Upper lobe of left lung (tissue), 6 donors: ENCODE measurements at regions not wholly inside any gene's neighbourhood (a gene's known extent, or its start where the extent isn't known, plus 50 kb on each side); places are given as distances from the start of the nearest gene placed in this dataset.

Source experiments
- ATAC-seq, 2 donors: fragments of 200-7000 bp; cut with Tn5 transposase; one replicate each; pipeline ENCODE4 v1.9.1; 2022; ENCODE audit warnings: mild to moderate bottlenecking in 2 of 2, moderate library complexity in 2 of 2; ENCODE audit not compliant: low FRiP score in 2 of 2
- DNase-seq, 2 donors: peaks; one replicate each; pipeline ENCODE4 v3.0.0-alpha.2; 2019 to 2020
- H3K27ac ChIP-seq, 4 donors: fragments of 200-600 bp; sonication (generic); one replicate each; pipeline ENCODE4 v1.5.1; 2016 to 2019
- H3K27me3 ChIP-seq, 4 donors: fragments of 200-600 bp; sonication (generic); one replicate each; pipeline ENCODE4 v1.5.1; 2017 to 2019
- H3K36me3 ChIP-seq, 4 donors: fragments of 200-600 bp; sonication (generic); one replicate each; pipeline ENCODE4 v1.5.1; 2016 to 2019
- H3K4me1 ChIP-seq, 4 donors: fragments of 200-600 bp; sonication (generic); one replicate each; pipeline ENCODE4 v1.5.1; 2018 to 2019
- H3K4me3 ChIP-seq, 4 donors: fragments of 200-600 bp; sonication (generic); one replicate each; pipeline ENCODE4 v1.5.1; 2017 to 2019; ENCODE audit warnings: mild to moderate bottlenecking in 2 of 4, moderate library complexity in 1 of 4
- H3K9me3 ChIP-seq, 4 donors: fragments of 200-600 bp; sonication (generic); one replicate each; pipeline ENCODE4 v1.5.1; 2018 to 2019
- CTCF ChIP-seq, 6 experiments: fragments of 450-650 bp in 4 of 6; fragments of 200-600 bp in 2 of 6; sonication (generic) in 2 of 6; IDR thresholded peaks; one replicate each; pipeline ENCODE4 v1.5.1; 2016 to 2019; ENCODE audit warnings: antibody characterized with exemption in 6 of 6
- EP300 ChIP-seq, 4 donors: sonication (generic); formaldehyde crosslinking; IDR thresholded peaks; one replicate each; pipeline ENCODE4 v1.5.1; 2017; ENCODE audit warnings: antibody characterized with exemption in 4 of 4, control low read depth in 2 of 4
- POLR2A ChIP-seq, 4 donors: fragments of 450-650 bp; IDR thresholded peaks; one replicate each; pipeline ENCODE4 v1.5.1; 2016 to 2017; ENCODE audit warnings: antibody characterized with exemption in 4 of 4, mild to moderate bottlenecking in 2 of 4
- POLR2AphosphoS5 ChIP-seq, 2 donors: sonication (generic); formaldehyde crosslinking; IDR thresholded peaks; one replicate each; pipeline ENCODE4 v1.5.1; 2017; ENCODE audit warnings: antibody characterized with exemption in 2 of 2
- WGBS, 2 donors: methylation state at CpG; one replicate each; pipeline ENCODE4 v1.1.5; 2017 to 2018; 5-methylcytosine and 5-hydroxymethylcytosine counted together
- donor health status: DM: no; HTN: no; CAD: no; lungs with moderate emphysema.
- donor health status: DM: no; HTN: yes; CAD: no; lungs with severe emphysema.

GRCh38 chr2:7368211-7368610, 451.0 kb downstream of the RNF144A start:
- Histone ChIP-seq H3K36me3 (no peaks in the 10 kb centered on the region), H3K4me1 (no peaks in the 10 kb centered on the region), H3K27ac (no peak overlapping the region), H3K4me3 (no peak overlapping the region), H3K27me3 (no peaks in the 10 kb centered on the region), H3K9me3 (peaks cover 0 to 10% (median 0%) of the 10 kb centered on the region in 4 donors)
- WGBS, 2 donors = 93 to 98% methylated on average over 1 of the region's 1 CpG
- DNase-seq (no peak), ATAC-seq (no peak)
- TF ChIP-seq CTCF (IDR thresholded peaks at IDR 0.05) (no peak), POLR2A (IDR thresholded peaks at IDR 0.05) (no peak), POLR2AphosphoS5 (IDR thresholded peaks at IDR 0.05) (no peak), EP300 (IDR thresholded peaks at IDR 0.05) (no peak)

- TF ChIP-seq CTCF (IDR thresholded peaks at IDR 0.05) (no peak), EP300 (IDR thresholded peaks at IDR 0.05) (no peak), POLR2A (IDR thresholded peaks at IDR 0.05) (no peak), POLR2AphosphoS5 (IDR thresholded peaks at IDR 0.05) (no peak)
- no peaks in the 10 kb centered on the region for H3K4me1 ChIP-seq
- H3K27me3 ChIP-seq = no peaks in the 10 kb centered on the region
- ATAC-seq (no peak), DNase-seq (no peak)
- peaks cover 0 to 9% (median 0%) of the 10 kb centered on the region in 4 donors for H3K9me3 ChIP-seq
- 93 to 100% methylated on average over 1 of the region's 1 CpG for WGBS, 2 donors
- no peak overlapping the region for H3K27ac ChIP-seq
- no peaks in the 10 kb centered on the region for H3K36me3 ChIP-seq
- no peak overlapping the region for H3K4me3 ChIP-seq
Measured at GRCh38 chr2:7373156-7373555, 455.9 kb downstream of the RNF144A start.

GRCh38 chr2:7375901-7376300, 458.7 kb downstream of the RNF144A start:
- H3K36me3 ChIP-seq = no peaks in the 10 kb centered on the region
- ATAC-seq = no peak
- no peak for DNase-seq
- no peaks in the 10 kb centered on the region for H3K27me3 ChIP-seq
- H3K4me3 ChIP-seq = no peak overlapping the region
- H3K27ac ChIP-seq = no peak overlapping the region
- TF ChIP-seq POLR2A (IDR thresholded peaks at IDR 0.05) = no peak
- no peaks in the 10 kb centered on the region for H3K9me3 ChIP-seq
- no peaks in the 10 kb centered on the region for H3K4me1 ChIP-seq

- Histone ChIP-seq H3K4me3 (no peak overlapping the region), H3K9me3 (no peaks in the 10 kb centered on the region), H3K4me1 (no peaks in the 10 kb centered on the region), H3K36me3 (no peaks in the 10 kb centered on the region), H3K27me3 (no peaks in the 10 kb centered on the region), H3K27ac (no peak overlapping the region)
- ATAC-seq = peak in 1 of 2 donors; percentile 38
- 47 to 48% methylated on average over 12 of the region's 12 CpGs for WGBS, 2 donors
- peak; percentile 30 to 41 for DNase-seq
- TF ChIP-seq CTCF (IDR thresholded peaks at IDR 0.05) = peak in 2 of 6 experiments; percentile 14 to 27
- TF ChIP-seq EP300 (IDR thresholded peaks at IDR 0.05) = no peak
- no peak for TF ChIP-seq POLR2AphosphoS5 (IDR thresholded peaks at IDR 0.05)
- no peak for TF ChIP-seq POLR2A (IDR thresholded peaks at IDR 0.05)
Measured at GRCh38 chr2:7377916-7378569, 460.8 kb downstream of the RNF144A start.

GRCh38 chr2:7378591-7378990, 461.4 kb downstream of the RNF144A start:
- 73 to 75% methylated on average over 12 of the region's 12 CpGs for WGBS, 2 donors
- H3K9me3 ChIP-seq = no peaks in the 10 kb centered on the region
- DNase-seq (no peak), ATAC-seq (no peak)
- H3K27me3 ChIP-seq = no peaks in the 10 kb centered on the region
- no peak overlapping the region for H3K27ac ChIP-seq
- no peak for TF ChIP-seq POLR2A (IDR thresholded peaks at IDR 0.05)
- TF ChIP-seq CTCF (IDR thresholded peaks at IDR 0.05) = no peak
- no peak for TF ChIP-seq EP300 (IDR thresholded peaks at IDR 0.05)
- no peak for TF ChIP-seq POLR2AphosphoS5 (IDR thresholded peaks at IDR 0.05)
- no peak overlapping the region for H3K4me3 ChIP-seq
- H3K4me1 ChIP-seq = no peaks in the 10 kb centered on the region
- no peaks in the 10 kb centered on the region for H3K36me3 ChIP-seq
